ENCODE measurements at regions not wholly inside any gene's neighbourhood (a gene's known extent, or its start where the extent isn't known, plus 50 kb on each side); places are given as distances from the start of the nearest gene placed in this dataset.

DNA sequence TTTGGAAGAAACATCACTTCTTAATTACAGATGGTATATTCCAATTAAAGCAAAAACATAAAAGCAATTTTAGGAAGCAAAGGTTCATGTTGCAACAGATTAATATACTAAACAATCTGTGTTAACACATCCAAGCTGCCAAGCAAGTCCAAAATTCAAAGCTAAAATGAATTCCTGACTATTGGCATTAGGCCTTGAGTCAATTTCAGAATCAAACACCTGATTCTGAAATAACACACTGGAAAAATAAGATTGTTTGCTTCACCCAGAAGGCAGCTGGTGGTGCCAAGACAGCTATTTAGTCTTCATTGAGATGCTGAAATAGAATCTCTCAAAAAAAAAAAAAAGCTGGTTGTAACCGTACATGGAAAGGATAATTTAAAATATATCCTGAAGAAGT, 465.6 kb downstream of the SOCS6 start:
- no peak for DNase-seq (ENCODE audit: low read depth)
- TF ChIP-seq CTCF (conservative IDR thresholded peaks at IDR 0.05; ENCODE audit: low read depth, low read length): no peak
- H3K4me3 ChIP-seq (ENCODE audit: low read depth, low read length): no peak overlapping the region

- TF ChIP-seq CTCF (conservative IDR thresholded peaks at IDR 0.05; ENCODE audit: low read depth, low read length): no peak
- H3K4me3 ChIP-seq (ENCODE audit: low read depth, low read length): no peak overlapping the region
- no peak for DNase-seq (ENCODE audit: low read depth)
Observed at GRCh38 chr18:70732916-70733315, 444.1 kb downstream of the SOCS6 start.

DNA sequence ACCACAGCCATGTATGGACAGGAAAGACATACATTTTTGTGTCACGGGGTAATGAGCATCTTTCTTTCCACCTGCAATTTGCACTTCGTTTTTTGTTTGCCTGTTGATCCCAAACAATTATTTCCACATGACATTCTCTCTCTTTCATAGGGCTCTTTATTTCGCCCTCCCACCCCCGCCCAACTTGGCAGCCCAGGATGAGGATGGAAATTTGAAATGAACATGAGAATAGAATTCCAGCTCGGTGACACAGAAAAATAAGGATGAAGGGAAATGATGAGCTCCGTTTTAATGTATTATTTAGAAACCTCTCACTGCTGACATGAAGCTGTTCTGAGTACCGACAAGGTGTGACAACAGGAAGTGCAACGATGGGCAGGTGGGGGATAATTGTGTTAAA, 443.3 kb downstream of the SOCS6 start:
- no peak for DNase-seq (ENCODE audit: low read depth)
- H3K4me3 ChIP-seq (ENCODE audit: low read depth, low read length): no peak overlapping the region
- TF ChIP-seq CTCF (conservative IDR thresholded peaks at IDR 0.05; ENCODE audit: low read depth, low read length): no peak

DNA sequence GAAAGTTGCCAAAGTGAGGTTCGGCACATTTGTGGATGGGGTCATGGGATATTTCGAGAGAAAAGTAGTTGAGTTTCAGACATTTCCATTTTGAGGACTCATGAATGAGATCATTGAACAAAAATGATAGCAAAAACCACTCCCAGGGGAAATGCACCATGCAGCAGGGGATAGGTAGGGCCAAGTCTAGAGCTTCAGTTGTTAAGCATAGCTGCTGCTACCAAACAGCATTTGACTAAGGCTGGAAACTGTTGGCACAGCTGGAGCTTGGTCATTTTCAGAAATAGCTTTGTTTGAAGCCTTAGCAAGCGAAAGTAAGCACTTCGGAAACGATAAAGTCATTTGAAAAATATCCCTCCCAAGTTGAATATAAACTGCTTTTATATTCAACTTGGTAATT, 431.8 kb downstream of the SOCS6 start:
- peak; percentile 10 for DNase-seq (ENCODE audit: low read depth)
- TF ChIP-seq CTCF (conservative IDR thresholded peaks at IDR 0.05; ENCODE audit: low read depth, low read length): no peak
- H3K4me3 ChIP-seq (ENCODE audit: low read depth, low read length): no peak overlapping the region

DNA sequence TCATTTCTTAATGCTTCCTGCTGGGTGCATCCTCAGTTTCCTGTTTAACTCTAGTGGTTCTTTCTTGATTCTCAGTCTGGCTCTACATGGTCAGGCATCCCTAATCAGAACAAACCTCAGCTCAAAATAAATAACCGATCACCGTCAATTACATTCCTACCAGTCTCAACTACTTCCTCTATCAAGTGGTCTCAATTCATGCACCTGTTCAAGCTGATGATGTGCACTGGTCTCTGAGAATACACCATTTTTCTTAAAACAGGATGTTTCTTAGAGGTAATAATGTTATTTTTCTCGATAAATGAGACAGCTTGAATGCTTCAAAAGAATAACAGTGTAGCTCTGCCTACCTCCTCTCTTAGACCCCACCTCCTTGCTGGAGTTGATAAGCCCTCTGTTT, 420.9 kb downstream of the SOCS6 start:
- no peak for DNase-seq (ENCODE audit: low read depth)
- TF ChIP-seq CTCF (conservative IDR thresholded peaks at IDR 0.05; ENCODE audit: low read depth, low read length): no peak
- H3K4me3 ChIP-seq (ENCODE audit: low read depth, low read length): no peak overlapping the region

- DNase-seq (ENCODE audit: low read depth): no peak
- no peak overlapping the region for H3K4me3 ChIP-seq (ENCODE audit: low read depth, low read length)
Observed at GRCh38 chr18:70709144-70709543, 420.3 kb downstream of the SOCS6 start.

More at GRCh38 chr18:70709144-70709543, 420.3 kb downstream of the SOCS6 start:
- TF ChIP-seq CTCF (conservative IDR thresholded peaks at IDR 0.05; ENCODE audit: low read depth, low read length): no peak

Data from choroid plexus epithelial cell (primary cell).